GM21825 (cell line): ENCODE measurements at regions not wholly inside any gene's neighbourhood (a gene's known extent, or its start where the extent isn't known, plus 50 kb on each side); places are given as distances from the start of the nearest gene placed in this dataset.

Experiments used
- ATAC-seq: cut with Tn5 transposase; IDR thresholded peaks from one replicate; pipeline ENCODE4 v1.9.1; 2021; ENCODE audit warnings: mild to moderate bottlenecking, moderate library complexity; ENCODE audit not compliant: unreplicated experiment

- ATAC-seq = no peak
Measured at GRCh38 chr6:14187406-14187805, 69.8 kb downstream of the CD83 start.

- no peak for ATAC-seq
Measured at GRCh38 chr6:14189074-14189473, 71.5 kb downstream of the CD83 start.

- no peak for ATAC-seq
Measured at GRCh38 chr6:14190191-14190928, 72.8 kb downstream of the CD83 start.

GRCh38 chr6:14190929-14191224 is 73.3 kb downstream of the CD83 start:
- no peak for ATAC-seq

GRCh38 chr6:14191761-14192160 is 74.2 kb downstream of the CD83 start:
- ATAC-seq = no peak

GRCh38 chr6:14192216-14192788 is 74.7 kb downstream of the CD83 start:
- no peak for ATAC-seq

- no peak for ATAC-seq
Measured at GRCh38 chr6:14193524-14193923, 76.0 kb downstream of the CD83 start.

- no peak for ATAC-seq
Measured at GRCh38 chr6:14194483-14194882, 76.9 kb downstream of the CD83 start.

GRCh38 chr6:14194976-14195375 is 77.4 kb downstream of the CD83 start:
- no peak for ATAC-seq

GRCh38 chr6:14196026-14196425 is 78.5 kb downstream of the CD83 start:
- ATAC-seq = no peak

- no peak for ATAC-seq
Measured at GRCh38 chr6:14197118-14197517, 79.5 kb downstream of the CD83 start.

GRCh38 chr6:14200047-14200446 is 82.5 kb downstream of the CD83 start:
- ATAC-seq = no peak

- ATAC-seq = no peak
Measured at GRCh38 chr6:14202947-14203346, 85.4 kb downstream of the CD83 start.

- no peak for ATAC-seq
Measured at GRCh38 chr6:14206391-14206790, 88.8 kb downstream of the CD83 start.

- no peak for ATAC-seq
Measured at GRCh38 chr6:14207448-14207847, 89.9 kb downstream of the CD83 start.

- ATAC-seq = no peak
Measured at GRCh38 chr6:14209000-14209399, 91.4 kb downstream of the CD83 start.

GRCh38 chr6:14210077-14210476 is 92.5 kb downstream of the CD83 start:
- no peak for ATAC-seq

GRCh38 chr6:14210663-14211561 is 93.3 kb downstream of the CD83 start:
- ATAC-seq = peak; percentile 89

GRCh38 chr6:14211562-14211942 is 94.0 kb downstream of the CD83 start:
- ATAC-seq = peak; percentile 8

- ATAC-seq = no peak
Measured at GRCh38 chr6:14212020-14212419, 94.4 kb downstream of the CD83 start.

GRCh38 chr6:14212632-14213031 is 95.1 kb downstream of the CD83 start:
- ATAC-seq = no peak
